ENCODE measurements at regions not wholly inside any gene's neighbourhood (a gene's known extent, or its start where the extent isn't known, plus 50 kb on each side); places are given as distances from the start of the nearest gene placed in this dataset.

DNA sequence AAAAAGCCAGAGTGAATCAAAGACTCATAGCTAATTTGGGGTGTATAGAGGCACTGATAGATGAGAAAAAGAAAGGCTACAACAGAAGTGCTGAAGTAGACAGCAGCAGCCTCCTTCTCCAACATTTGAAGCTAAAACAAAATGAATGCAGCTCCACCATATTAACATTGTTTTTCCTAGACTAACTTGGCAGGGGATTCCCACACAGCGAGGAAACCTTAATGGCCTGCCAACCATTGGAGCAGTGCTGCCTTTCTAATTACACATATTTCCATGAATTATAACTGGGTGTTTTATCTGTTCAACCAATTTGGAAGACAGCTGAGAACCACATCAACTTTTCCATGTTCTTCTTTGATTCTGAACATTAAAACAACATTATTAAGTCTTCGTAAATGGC, 478.6 kb downstream of the LIG4 start:
- Histone ChIP-seq H3K36me3 (ENCODE audit: low read depth, low read length) (no peaks in the 10 kb centered on the region), H3K79me2 (ENCODE audit: low read length) (no peaks in the 10 kb centered on the region), H3K9me3 (ENCODE audit: low read length) (no peaks in the 10 kb centered on the region), H2AFZ (ENCODE audit: low read length) (no peak overlapping the region), H3K9ac (ENCODE audit: low read length) (no peak overlapping the region), H3K4me2 (ENCODE audit: low read length) (no peak overlapping the region), H3K4me1 (ENCODE audit: insufficient read depth, low read length) (peaks cover 5% of the 10 kb centered on the region; the same call in 1 of the 2 replicates), H4K20me1 (ENCODE audit: low read length) (no peaks in the 10 kb centered on the region), H3K4me3 (ENCODE audit: low read length) (no peak overlapping the region), H3F3A (ENCODE audit: low read length, unreplicated experiment) (no peaks in the 10 kb centered on the region), H3K9me2 (replicated peaks; ENCODE audit: low read length) (no peaks in the 10 kb centered on the region), H3K27ac (ENCODE audit: low read length) (no peak overlapping the region), H3K27me3 (ENCODE audit: low read length) (no peaks in the 10 kb centered on the region)
- ChIA-PET CTCF (no interaction called here), POLR2A (ENCODE audit: unreplicated experiment) (no interaction called here)
- intact Hi-C loops (cut with micrococcal nuclease): no loop called here
- TF ChIP-seq EZH2phosphoT487 (IDR thresholded peaks at IDR 0.05; ENCODE audit: borderline replicate concordance, low read length) (no peak), EZH2 (IDR thresholded peaks at IDR 0.05; ENCODE audit: low read length, unreplicated experiment) (no peak)
- TF ChIP-seq, protein P1, sequence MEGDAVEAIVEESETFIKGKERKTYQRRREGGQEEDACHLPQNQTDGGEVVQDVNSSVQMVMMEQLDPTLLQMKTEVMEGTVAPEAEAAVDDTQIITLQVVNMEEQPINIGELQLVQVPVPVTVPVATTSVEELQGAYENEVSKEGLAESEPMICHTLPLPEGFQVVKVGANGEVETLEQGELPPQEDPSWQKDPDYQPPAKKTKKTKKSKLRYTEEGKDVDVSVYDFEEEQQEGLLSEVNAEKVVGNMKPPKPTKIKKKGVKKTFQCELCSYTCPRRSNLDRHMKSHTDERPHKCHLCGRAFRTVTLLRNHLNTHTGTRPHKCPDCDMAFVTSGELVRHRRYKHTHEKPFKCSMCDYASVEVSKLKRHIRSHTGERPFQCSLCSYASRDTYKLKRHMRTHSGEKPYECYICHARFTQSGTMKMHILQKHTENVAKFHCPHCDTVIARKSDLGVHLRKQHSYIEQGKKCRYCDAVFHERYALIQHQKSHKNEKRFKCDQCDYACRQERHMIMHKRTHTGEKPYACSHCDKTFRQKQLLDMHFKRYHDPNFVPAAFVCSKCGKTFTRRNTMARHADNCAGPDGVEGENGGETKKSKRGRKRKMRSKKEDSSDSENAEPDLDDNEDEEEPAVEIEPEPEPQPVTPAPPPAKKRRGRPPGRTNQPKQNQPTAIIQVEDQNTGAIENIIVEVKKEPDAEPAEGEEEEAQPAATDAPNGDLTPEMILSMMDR (conservative IDR thresholded peaks at IDR 0.05; ENCODE audit: low read depth, low read length): no peak
- DNase-seq (no peak), ATAC-seq (no peak)
- no TSS peak for BruUV-seq (replicated peaks)

DNA sequence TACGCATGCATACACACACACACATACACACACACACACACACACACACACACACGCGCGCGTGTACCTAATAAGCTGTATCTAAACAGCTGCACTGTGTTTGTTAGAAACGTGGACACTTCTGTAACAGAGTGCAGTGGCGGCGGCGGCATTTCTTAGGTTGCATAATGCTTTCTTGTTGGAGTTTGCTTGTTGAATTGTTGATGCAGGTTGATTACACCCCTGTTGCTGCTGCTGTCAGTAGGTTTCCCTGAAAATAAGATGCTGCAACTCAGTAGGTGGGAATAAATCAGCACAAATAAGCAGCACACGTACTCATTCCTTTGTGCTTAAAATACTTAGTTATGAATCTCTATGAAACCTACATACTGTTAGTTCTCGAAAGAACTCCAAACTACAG, 479.2 kb downstream of the LIG4 start:
- intact Hi-C loops (cut with micrococcal nuclease): no loop called here
- Histone ChIP-seq H4K20me1 (ENCODE audit: low read length) (no peaks in the 10 kb centered on the region), H3K27me3 (ENCODE audit: low read length) (no peaks in the 10 kb centered on the region), H3F3A (ENCODE audit: low read length, unreplicated experiment) (no peaks in the 10 kb centered on the region), H3K79me2 (ENCODE audit: low read length) (no peaks in the 10 kb centered on the region), H3K9ac (ENCODE audit: low read length) (no peak overlapping the region), H3K27ac (ENCODE audit: low read length) (no peak overlapping the region), H2AFZ (ENCODE audit: low read length) (no peak overlapping the region), H3K36me3 (ENCODE audit: low read depth, low read length) (no peaks in the 10 kb centered on the region), H3K4me2 (ENCODE audit: low read length) (no peak overlapping the region), H3K9me3 (ENCODE audit: low read length) (no peaks in the 10 kb centered on the region), H3K9me2 (replicated peaks; ENCODE audit: low read length) (no peaks in the 10 kb centered on the region), H3K4me1 (ENCODE audit: insufficient read depth, low read length) (peaks cover 5% of the 10 kb centered on the region; the same call in 1 of the 2 replicates), H3K4me3 (ENCODE audit: low read length) (no peak overlapping the region)
- ATAC-seq (no peak), DNase-seq (no peak)
- no TSS peak for BruUV-seq (replicated peaks)
- ChIA-PET CTCF (no interaction called here), POLR2A (ENCODE audit: unreplicated experiment) (no interaction called here)
- TF ChIP-seq EZH2phosphoT487 (IDR thresholded peaks at IDR 0.05; ENCODE audit: borderline replicate concordance, low read length) (no peak), EZH2 (IDR thresholded peaks at IDR 0.05; ENCODE audit: low read length, unreplicated experiment) (no peak)
- TF ChIP-seq, protein P1 (conservative IDR thresholded peaks at IDR 0.05; ENCODE audit: low read depth, low read length): no peak

DNA sequence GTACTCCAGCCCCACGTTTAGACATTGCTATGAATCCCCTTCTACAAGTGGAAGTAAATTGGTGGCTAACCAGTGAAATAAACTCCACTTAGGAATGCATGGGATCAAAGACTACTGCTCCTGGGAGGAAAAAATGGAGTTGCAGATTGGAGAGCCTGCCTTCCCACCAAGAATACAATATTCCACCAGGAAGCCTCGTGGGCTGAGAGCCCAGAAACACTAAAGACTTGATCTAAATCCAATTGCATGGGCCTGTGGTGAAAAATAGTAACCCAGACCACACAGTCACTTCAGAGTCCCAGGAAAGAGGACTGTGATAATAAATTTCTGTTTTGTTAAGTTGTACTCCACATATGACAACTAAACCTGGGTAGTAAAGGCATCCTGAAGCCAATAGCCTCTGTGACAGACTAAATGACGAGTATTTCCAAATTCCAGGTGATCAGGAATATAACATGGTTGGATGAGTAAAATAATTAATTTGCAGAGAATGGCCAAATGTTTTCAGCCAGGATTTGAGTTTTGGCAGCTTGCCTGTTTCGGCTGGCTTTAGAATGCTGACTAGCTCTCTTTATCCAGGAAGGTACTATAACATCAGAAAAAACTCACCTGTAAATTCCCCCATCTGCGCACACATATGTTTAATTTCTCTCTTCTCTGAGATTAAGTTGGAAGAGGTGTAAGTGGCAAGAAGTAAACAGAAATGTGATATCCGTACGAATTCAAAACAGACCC, 480.3 kb downstream of the LIG4 start:
- Histone ChIP-seq H2AFZ (ENCODE audit: low read length) (no peak overlapping the region), H3K79me2 (ENCODE audit: low read length) (no peaks in the 10 kb centered on the region), H3K9me2 (replicated peaks; ENCODE audit: low read length) (no peaks in the 10 kb centered on the region), H3K4me2 (ENCODE audit: low read length) (no peak overlapping the region), H3K4me3 (ENCODE audit: low read length) (no peak overlapping the region), H3K36me3 (ENCODE audit: low read depth, low read length) (no peaks in the 10 kb centered on the region), H3F3A (ENCODE audit: low read length, unreplicated experiment) (no peaks in the 10 kb centered on the region), H3K9me3 (ENCODE audit: low read length) (no peaks in the 10 kb centered on the region), H3K9ac (ENCODE audit: low read length) (no peak overlapping the region), H3K27me3 (ENCODE audit: low read length) (no peaks in the 10 kb centered on the region), H3K27ac (ENCODE audit: low read length) (no peak overlapping the region), H4K20me1 (ENCODE audit: low read length) (no peaks in the 10 kb centered on the region), H3K4me1 (ENCODE audit: insufficient read depth, low read length) (peaks cover 5% of the 10 kb centered on the region; the same call in 1 of the 2 replicates)
- intact Hi-C loops (cut with micrococcal nuclease): no loop called here
- ChIA-PET CTCF (no interaction called here), POLR2A (ENCODE audit: unreplicated experiment) (no interaction called here)
- no peak for ATAC-seq
- TF ChIP-seq EZH2 (IDR thresholded peaks at IDR 0.05; ENCODE audit: low read length, unreplicated experiment) (no peak), EZH2phosphoT487 (IDR thresholded peaks at IDR 0.05; ENCODE audit: borderline replicate concordance, low read length) (no peak)
- TF ChIP-seq, protein P1 (conservative IDR thresholded peaks at IDR 0.05; ENCODE audit: low read depth, low read length): no peak
- no peak for DNase-seq
- no TSS peak for BruUV-seq (replicated peaks)

Data from PC-3 (cell line).